OCI-LY3 (cell line): ENCODE measurements at regions not wholly inside any gene's neighbourhood (a gene's known extent, or its start where the extent isn't known, plus 50 kb on each side); places are given as distances from the start of the nearest gene placed in this dataset.

Source experiments
- H2AFZ ChIP-seq: fragments of 200-600, 300-600 bp; shearing (Covaris generic); 2 replicates; pipeline ENCODE4 v1.6.0; 2014; ENCODE audit warnings: antibody characterized with exemption, low read depth, low read length
- H3K27ac ChIP-seq: fragments of 200-600, 300-600 bp; sonication (generic); 2 replicates; pipeline ENCODE4 v1.5.1; 2014; ENCODE audit warnings: mild to moderate bottlenecking, low read length, moderate library complexity, mixed read lengths
- H3K27me3 ChIP-seq: fragments of 200-600, 300-600 bp; sonication (generic); 2 replicates; pipeline ENCODE4 v1.6.1; 2014; ENCODE audit warnings: low read depth, low read length, mixed read lengths
- H3K36me3 ChIP-seq: fragments of 200-600, 300-600 bp; sonication (generic); replicated peaks from 2 replicates; pipeline ENCODE3; 2014; ENCODE audit warnings: low read depth, low read length, mixed read lengths
- H3K4me1 ChIP-seq: fragments of 300-600, 200-600 bp; sonication (generic); 2 replicates; pipeline ENCODE4 v1.6.1; 2014; ENCODE audit warnings: low read length, mixed read lengths
- H3K4me2 ChIP-seq: fragments of 200-600, 300-600 bp; sonication (generic); 2 replicates; pipeline ENCODE4 v1.6.1; 2014; ENCODE audit warnings: low read length, mixed read lengths
- H3K4me3 ChIP-seq: fragments of 300-600, 200-600 bp; sonication (generic); 2 replicates; pipeline ENCODE4 v1.5.1; 2014; ENCODE audit warnings: antibody characterized with exemption, mild to moderate bottlenecking, low read length, moderate library complexity
- H3K79me2 ChIP-seq: fragments of 300-600, 200-600 bp; shearing (Covaris generic); 2 replicates; pipeline ENCODE4 v1.6.1; 2014; ENCODE audit warnings: mild to moderate bottlenecking, low read length, mixed read lengths
- H3K9ac ChIP-seq: fragments of 300-600, 200-600 bp; shearing (Covaris generic); 2 replicates; pipeline ENCODE4 v1.6.0; 2014; ENCODE audit warnings: mild to moderate bottlenecking, low read length, moderate library complexity
- H3K9me3 ChIP-seq: fragments of 200-600, 300-600 bp; shearing (Covaris generic); 2 replicates; pipeline ENCODE4 v1.6.1; 2014; ENCODE audit warnings: low read length, mixed read lengths; ENCODE audit not compliant: insufficient read depth
- H4K20me1 ChIP-seq: fragments of 200-600, 300-600 bp; sonication (generic); 2 replicates; pipeline ENCODE4 v1.6.1; 2016; ENCODE audit warnings: low read length, mixed read lengths; ENCODE audit not compliant: insufficient read depth
- EZH2phosphoT487 ChIP-seq: fragments of 200-600 bp; shearing (Covaris generic); IDR thresholded peaks from 2 replicates; pipeline ENCODE4 v1.6.1; 2018; ENCODE audit warnings: antibody characterized with exemption, mixed run types, low read depth
- TF ChIP-seq, protein P1 (sequence below): fragments of 200-600, 300-600 bp; sonication (generic); IDR thresholded peaks from 2 replicates; pipeline ENCODE4 v1.5.1; 2014; ENCODE audit warnings: antibody characterized with exemption, low read length, low read depth

DNA sequence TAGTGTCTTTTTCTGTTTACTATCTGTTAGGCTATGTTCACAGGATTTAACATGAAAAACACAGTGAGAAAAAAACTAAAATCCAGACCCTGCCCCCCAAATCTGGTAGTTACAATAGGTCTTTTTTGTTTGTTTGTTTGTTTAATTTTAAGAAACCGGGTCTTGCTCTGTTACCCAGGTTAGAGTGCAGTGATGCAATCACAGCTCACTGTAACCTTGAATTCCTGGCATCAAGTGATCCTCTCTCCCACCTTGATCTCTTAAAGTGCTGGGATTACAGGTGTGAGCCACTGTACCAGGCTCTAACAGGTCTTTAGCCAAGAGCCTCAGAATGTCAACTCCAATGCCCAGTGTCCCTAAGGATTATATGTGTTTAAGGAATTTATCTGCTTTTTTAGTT, 88.0 kb upstream of the GOLIM4 start:
- Histone ChIP-seq H3K27ac (no peak overlapping the region), H3K4me3 (no peak overlapping the region), H3K36me3 (no peaks in the 10 kb centered on the region), H4K20me1 (no peaks in the 10 kb centered on the region), H3K79me2 (no peaks in the 10 kb centered on the region), H2AFZ (no peak overlapping the region), H3K4me2 (no peak overlapping the region), H3K27me3 (no peaks in the 10 kb centered on the region), H3K4me1 (no peaks in the 10 kb centered on the region), H3K9ac (no peak overlapping the region), H3K9me3 (no peaks in the 10 kb centered on the region)
- TF ChIP-seq, protein P1, sequence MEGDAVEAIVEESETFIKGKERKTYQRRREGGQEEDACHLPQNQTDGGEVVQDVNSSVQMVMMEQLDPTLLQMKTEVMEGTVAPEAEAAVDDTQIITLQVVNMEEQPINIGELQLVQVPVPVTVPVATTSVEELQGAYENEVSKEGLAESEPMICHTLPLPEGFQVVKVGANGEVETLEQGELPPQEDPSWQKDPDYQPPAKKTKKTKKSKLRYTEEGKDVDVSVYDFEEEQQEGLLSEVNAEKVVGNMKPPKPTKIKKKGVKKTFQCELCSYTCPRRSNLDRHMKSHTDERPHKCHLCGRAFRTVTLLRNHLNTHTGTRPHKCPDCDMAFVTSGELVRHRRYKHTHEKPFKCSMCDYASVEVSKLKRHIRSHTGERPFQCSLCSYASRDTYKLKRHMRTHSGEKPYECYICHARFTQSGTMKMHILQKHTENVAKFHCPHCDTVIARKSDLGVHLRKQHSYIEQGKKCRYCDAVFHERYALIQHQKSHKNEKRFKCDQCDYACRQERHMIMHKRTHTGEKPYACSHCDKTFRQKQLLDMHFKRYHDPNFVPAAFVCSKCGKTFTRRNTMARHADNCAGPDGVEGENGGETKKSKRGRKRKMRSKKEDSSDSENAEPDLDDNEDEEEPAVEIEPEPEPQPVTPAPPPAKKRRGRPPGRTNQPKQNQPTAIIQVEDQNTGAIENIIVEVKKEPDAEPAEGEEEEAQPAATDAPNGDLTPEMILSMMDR: no peak
- TF ChIP-seq EZH2phosphoT487: no peak

DNA sequence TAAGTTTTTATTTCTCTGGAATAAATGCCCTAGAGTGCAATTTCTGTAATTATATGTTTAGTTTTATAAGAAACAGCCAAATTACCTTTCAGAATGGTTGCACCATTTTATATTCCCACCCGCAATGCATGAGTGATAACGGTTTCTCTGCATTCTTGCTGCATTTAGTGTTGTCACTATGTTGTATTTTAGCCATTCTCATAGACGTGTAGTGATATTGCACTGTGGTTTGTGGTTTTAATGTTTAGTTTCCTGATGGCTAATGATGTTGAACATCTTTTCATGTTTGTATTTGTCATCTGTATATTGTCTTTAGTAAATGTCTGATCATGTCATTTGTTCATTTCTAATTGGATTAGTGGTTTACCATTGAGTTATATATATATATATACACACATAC, 73.0 kb upstream of the GOLIM4 start:
- Histone ChIP-seq H3K9ac (no peak overlapping the region), H3K27me3 (no peaks in the 10 kb centered on the region), H3K27ac (no peak overlapping the region), H3K4me1 (peaks cover 12% of the 10 kb centered on the region), H3K4me2 (no peak overlapping the region), H2AFZ (no peak overlapping the region), H3K79me2 (no peaks in the 10 kb centered on the region), H3K36me3 (no peaks in the 10 kb centered on the region), H4K20me1 (no peaks in the 10 kb centered on the region), H3K4me3 (no peak overlapping the region), H3K9me3 (no peaks in the 10 kb centered on the region)
- TF ChIP-seq EZH2phosphoT487: no peak
- TF ChIP-seq, protein P1: no peak

DNA sequence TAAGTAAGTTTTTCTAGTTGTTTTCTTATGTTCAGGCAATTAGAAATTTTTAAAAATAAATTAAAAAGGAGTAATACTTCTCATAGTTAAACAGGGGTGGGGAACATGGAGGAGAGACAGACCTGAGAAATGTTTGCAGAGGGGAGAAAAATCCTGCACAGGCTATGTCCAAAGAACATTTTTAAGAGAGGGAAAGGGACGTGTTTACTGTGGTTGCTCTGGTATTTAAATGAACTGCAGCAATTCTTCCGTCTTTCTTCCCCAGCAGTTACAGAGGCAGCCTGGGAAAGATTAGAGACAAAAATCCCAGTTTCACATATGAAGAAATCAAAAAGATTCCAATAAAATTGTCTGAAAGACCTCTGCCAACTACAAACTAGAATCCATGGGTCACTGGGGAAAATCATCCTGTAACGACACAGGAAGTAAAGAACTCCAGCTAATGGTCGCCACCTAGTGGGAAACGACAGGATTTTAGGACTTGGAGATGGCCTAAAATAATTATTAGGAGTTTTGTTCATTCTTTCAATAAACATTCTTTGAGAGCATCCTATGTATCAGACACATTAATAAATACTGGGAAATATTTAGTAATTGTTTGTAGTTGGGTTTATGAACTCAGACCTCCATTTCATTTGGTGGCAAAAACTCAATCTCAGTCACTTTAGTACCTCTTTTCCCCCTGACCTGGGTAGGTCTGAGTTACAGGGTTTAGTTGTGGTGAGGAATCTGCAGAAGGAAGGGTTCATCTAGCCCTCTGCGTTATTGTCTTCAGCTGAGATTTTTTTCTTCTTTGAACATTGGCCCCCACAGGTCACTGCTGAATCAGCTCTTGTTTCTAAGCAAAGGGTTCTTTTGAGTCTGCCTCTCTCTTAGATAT, 69.9 kb upstream of the GOLIM4 start:
- Histone ChIP-seq H3K27ac (no peak overlapping the region), H3K36me3 (no peaks in the 10 kb centered on the region), H3K9ac (peak overlapping the region; percentile 69), H4K20me1 (no peaks in the 10 kb centered on the region), H3K9me3 (no peaks in the 10 kb centered on the region), H2AFZ (peak overlapping the region; percentile 100), H3K4me1 (peaks cover 20% of the 10 kb centered on the region), H3K27me3 (no peaks in the 10 kb centered on the region), H3K79me2 (no peaks in the 10 kb centered on the region), H3K4me2 (peak overlapping the region; percentile 89), H3K4me3 (peak overlapping the region; percentile 76)
- TF ChIP-seq, protein P1: peak; percentile 89
- no peak for TF ChIP-seq EZH2phosphoT487

DNA sequence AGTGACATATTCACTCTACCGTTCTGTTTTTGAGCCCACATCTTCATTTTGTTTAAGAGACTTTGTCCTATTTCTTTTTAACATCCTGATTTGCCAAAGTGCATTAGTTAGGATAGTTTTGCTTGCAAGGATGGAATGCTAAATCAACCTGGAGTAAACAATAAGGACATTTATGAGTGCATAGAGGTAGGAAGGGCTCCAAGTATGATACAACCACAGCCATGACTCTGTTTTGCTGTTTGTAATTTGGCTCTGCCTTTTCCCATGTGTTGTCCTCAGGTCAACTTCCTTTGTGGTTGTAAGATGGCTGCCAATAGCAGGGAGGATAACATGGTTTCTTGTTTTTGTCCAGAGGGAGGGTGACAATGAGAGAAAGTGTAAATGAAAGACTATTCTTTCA, 66.4 kb upstream of the GOLIM4 start:
- no peaks in the 10 kb centered on the region for H3K9me3 ChIP-seq
- no peak overlapping the region for H3K9ac ChIP-seq
- no peaks in the 10 kb centered on the region for H4K20me1 ChIP-seq
- TF ChIP-seq EZH2phosphoT487: no peak
- TF ChIP-seq, protein P1: no peak
- no peak overlapping the region for H3K4me3 ChIP-seq
- peaks cover 20% of the 10 kb centered on the region for H3K4me1 ChIP-seq
- H3K79me2 ChIP-seq: no peaks in the 10 kb centered on the region
- H3K27me3 ChIP-seq: peaks cover 2% of the 10 kb centered on the region; the same call in 1 of the 2 replicates
- no peak overlapping the region for H3K4me2 ChIP-seq
- H2AFZ ChIP-seq: no peak overlapping the region
- H3K27ac ChIP-seq: no peak overlapping the region
- H3K36me3 ChIP-seq: no peaks in the 10 kb centered on the region
